Jurkat, Clone E6-1 (cell line): ENCODE measurements at regions not wholly inside any gene's neighbourhood (a gene's known extent, or its start where the extent isn't known, plus 50 kb on each side); places are given as distances from the start of the nearest gene placed in this dataset.

Experiments
- DNase-seq: peaks from one replicate; pipeline ENCODE4 v3.0.0-alpha.2; 2011; ENCODE audit warnings: low read depth, low spot score
- H3K4me3 ChIP-seq: 2 replicates; pipeline ENCODE4 v1.5.1; 2011; ENCODE audit warnings: mild to moderate bottlenecking, low read length, control low read depth, moderate library complexity

- no peak overlapping the region for H3K4me3 ChIP-seq
- no peak for DNase-seq
Measured at GRCh38 chr15:93855181-93855826, 376.1 kb upstream of the MCTP2 start.

GRCh38 chr15:93854088-93854487 lies 377.3 kb upstream of the MCTP2 start:
- DNase-seq, result no peak
- no peak overlapping the region for H3K4me3 ChIP-seq

GRCh38 chr15:93852761-93853160 lies 378.6 kb upstream of the MCTP2 start:
- H3K4me3 ChIP-seq, result no peak overlapping the region
- DNase-seq, result no peak

GRCh38 chr15:93848490-93848889 lies 382.9 kb upstream of the MCTP2 start:
- H3K4me3 ChIP-seq, result no peak overlapping the region

GRCh38 chr15:93848076-93848475 lies 383.3 kb upstream of the MCTP2 start:
- DNase-seq, result no peak
- H3K4me3 ChIP-seq, result no peak overlapping the region

More at GRCh38 chr15:93848490-93848889, 382.9 kb upstream of the MCTP2 start:
- no peak for DNase-seq

- no peak overlapping the region for H3K4me3 ChIP-seq
- DNase-seq, result no peak
Measured at GRCh38 chr15:93846148-93846547, 385.2 kb upstream of the MCTP2 start.

GRCh38 chr15:93837450-93837849 lies 393.9 kb upstream of the MCTP2 start:
- no peak for DNase-seq
- no peak overlapping the region for H3K4me3 ChIP-seq

- no peak for DNase-seq
- H3K4me3 ChIP-seq, result no peak overlapping the region
Measured at GRCh38 chr15:93835344-93835743, 396.0 kb upstream of the MCTP2 start.

- no peak overlapping the region for H3K4me3 ChIP-seq
- DNase-seq, result no peak
Measured at GRCh38 chr15:93831641-93832040, 399.7 kb upstream of the MCTP2 start.

GRCh38 chr15:93830221-93831080 lies 400.9 kb upstream of the MCTP2 start:
- no peak for DNase-seq

GRCh38 chr15:93829115-93829870 lies 402.1 kb upstream of the MCTP2 start:
- no peak for DNase-seq
- no peak overlapping the region for H3K4me3 ChIP-seq

More at GRCh38 chr15:93830221-93831080, 400.9 kb upstream of the MCTP2 start:
- H3K4me3 ChIP-seq, result no peak overlapping the region

GRCh38 chr15:93826790-93827189 lies 404.6 kb upstream of the MCTP2 start:
- no peak overlapping the region for H3K4me3 ChIP-seq
- no peak for DNase-seq

GRCh38 chr15:93826293-93826692 lies 405.1 kb upstream of the MCTP2 start:
- DNase-seq, result no peak
- no peak overlapping the region for H3K4me3 ChIP-seq

- no peak for DNase-seq
Measured at GRCh38 chr15:93825682-93826081, 405.7 kb upstream of the MCTP2 start.

GRCh38 chr15:93823971-93824913 lies 407.1 kb upstream of the MCTP2 start:
- DNase-seq, result no peak
- no peak overlapping the region for H3K4me3 ChIP-seq

More at GRCh38 chr15:93825682-93826081, 405.7 kb upstream of the MCTP2 start:
- no peak overlapping the region for H3K4me3 ChIP-seq

GRCh38 chr15:93820566-93820965 lies 410.8 kb upstream of the MCTP2 start:
- DNase-seq, result no peak
- no peak overlapping the region for H3K4me3 ChIP-seq

GRCh38 chr15:93819826-93820225 lies 411.5 kb upstream of the MCTP2 start:
- DNase-seq, result no peak
- H3K4me3 ChIP-seq, result no peak overlapping the region

- no peak for DNase-seq
- H3K4me3 ChIP-seq, result no peak overlapping the region
Measured at GRCh38 chr15:93816815-93817214, 414.5 kb upstream of the MCTP2 start.

- no peak overlapping the region for H3K4me3 ChIP-seq
- DNase-seq, result no peak
Measured at GRCh38 chr15:93811305-93811704, 420.1 kb upstream of the MCTP2 start.
